Middle frontal gyrus (tissue), 1 donor: ENCODE measurements at regions not wholly inside any gene's neighbourhood (a gene's known extent, or its start where the extent isn't known, plus 50 kb on each side); places are given as distances from the start of the nearest gene placed in this dataset.

Source experiments
- DNase-seq: peaks from one replicate; pipeline ENCODE4 v3.0.0-alpha.2; 2015; ENCODE audit warnings: low spot score; ENCODE audit errors: extremely low spot score

- DNase-seq: no peak
These were observed 240.3 kb upstream of the NDST3 start for GRCh38 chr4:117793845-117794480.

DNA sequence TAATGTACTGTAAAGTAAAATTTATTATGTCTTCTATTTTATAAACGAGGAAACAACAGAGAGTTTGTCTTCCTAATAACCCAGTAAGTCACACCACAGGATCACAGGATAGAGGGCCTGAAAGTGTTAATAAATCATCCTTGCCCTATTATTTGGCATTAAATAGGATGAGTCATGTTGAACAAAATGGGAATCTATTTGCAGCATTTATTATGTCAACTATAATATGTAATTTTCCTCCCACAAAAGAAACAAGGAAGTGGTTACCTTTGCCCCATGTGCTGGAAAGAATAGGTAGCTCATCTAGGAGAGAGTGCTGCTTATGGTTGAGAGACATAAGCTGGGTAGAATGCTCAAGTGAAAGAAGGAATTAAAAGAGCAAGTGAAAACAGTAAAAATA is 237.6 kb upstream of the NDST3 start:
- DNase-seq: no peak

- DNase-seq: no peak
These were observed 233.7 kb upstream of the NDST3 start for GRCh38 chr4:117800636-117801035.

DNA sequence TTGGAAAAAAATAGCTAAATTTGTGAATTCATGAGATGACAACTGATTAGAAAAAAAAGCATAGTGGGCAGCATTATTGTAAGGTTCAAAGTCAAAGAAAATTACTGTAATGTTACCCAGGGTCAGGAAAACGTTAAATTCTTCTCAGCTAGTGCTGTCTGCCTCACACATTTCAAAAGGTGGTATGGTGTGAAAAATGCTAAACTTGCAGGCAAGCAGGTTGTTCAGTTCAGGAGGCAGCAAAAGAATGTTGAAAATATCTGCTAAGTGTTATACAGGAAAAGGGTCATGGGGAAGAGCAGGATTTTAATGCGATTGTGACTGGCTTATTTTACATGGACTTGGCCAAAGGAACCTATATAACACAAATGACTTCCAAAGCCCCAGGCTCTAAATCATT is 232.5 kb upstream of the NDST3 start:
- DNase-seq: no peak

- DNase-seq: no peak
These were observed 222.6 kb upstream of the NDST3 start for GRCh38 chr4:117811731-117812130.

DNA sequence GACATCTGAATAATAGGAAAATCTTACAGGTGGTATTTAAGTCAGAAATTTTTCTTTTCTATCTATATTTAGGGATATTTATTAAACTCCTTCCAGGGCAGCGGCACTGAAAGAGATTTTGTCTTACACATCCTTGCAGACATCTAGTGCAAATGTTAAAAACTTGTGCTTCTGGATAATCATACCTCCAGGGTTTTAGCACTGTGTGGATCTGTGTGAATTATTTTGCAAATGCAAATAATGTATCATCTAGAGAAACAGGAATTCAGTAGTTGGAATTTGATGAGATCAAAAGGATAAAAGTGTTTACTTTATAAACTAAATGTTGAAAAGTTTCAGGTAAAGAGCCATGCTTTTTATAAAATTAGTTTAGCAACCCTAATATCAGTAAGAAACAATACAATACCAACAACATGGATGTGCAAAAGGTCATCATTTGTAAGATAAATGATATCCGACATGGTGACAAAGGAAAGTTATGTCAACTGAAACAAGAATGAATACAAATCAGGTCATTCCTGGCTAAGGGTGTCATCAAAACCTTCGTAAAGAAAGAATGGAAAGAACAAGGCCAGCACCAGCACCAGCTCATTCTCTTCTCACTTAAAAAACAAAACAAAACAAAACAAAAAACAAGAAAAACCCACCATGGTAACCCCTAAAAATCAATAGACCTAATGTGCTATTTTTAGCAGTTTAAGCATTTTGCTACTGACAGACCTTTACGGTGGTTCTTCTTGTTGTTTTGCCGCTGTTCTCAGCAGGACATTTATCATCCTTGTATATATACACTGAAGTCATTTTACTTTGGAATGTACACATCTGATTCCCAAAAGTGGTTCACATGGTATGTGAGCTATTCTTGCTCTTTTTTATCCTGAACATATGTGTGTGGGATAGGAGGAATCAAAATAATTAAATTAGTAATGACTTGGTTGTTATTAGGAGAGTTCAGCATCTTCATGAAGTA is 219.7 kb upstream of the NDST3 start:
- DNase-seq: no peak

GRCh38 chr4:117817301-117817700 is 217.0 kb upstream of the NDST3 start:
- no peak for DNase-seq

GRCh38 chr4:117821834-117822233 is 212.5 kb upstream of the NDST3 start:
- no peak for DNase-seq

- no peak for DNase-seq
These were observed 210.9 kb upstream of the NDST3 start for GRCh38 chr4:117823388-117823787.

GRCh38 chr4:117825600-117825999 is 208.7 kb upstream of the NDST3 start:
- DNase-seq: no peak

GRCh38 chr4:117831060-117831683 is 203.1 kb upstream of the NDST3 start:
- no peak for DNase-seq

- DNase-seq: no peak
These were observed 198.7 kb upstream of the NDST3 start for GRCh38 chr4:117835566-117835965.

DNA sequence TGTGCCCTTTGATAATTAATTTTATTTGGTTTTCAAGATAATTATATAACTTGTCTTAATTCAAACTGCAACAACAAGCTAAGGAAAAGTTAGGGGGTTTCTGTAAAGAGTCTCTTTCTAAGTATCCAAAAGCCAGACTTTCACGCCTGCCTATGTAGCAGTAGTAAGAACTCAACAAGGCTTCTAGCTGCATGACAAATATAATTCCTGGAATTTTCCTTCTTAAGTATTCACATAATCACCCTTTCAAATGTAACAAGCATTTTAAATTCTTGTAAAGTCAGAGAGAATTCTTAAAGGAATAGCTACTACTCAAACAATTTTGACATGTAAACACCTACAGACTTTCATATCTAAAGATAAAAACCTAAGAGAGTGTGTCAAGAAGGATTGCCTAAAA is 189.7 kb upstream of the NDST3 start:
- DNase-seq: no peak

DNA sequence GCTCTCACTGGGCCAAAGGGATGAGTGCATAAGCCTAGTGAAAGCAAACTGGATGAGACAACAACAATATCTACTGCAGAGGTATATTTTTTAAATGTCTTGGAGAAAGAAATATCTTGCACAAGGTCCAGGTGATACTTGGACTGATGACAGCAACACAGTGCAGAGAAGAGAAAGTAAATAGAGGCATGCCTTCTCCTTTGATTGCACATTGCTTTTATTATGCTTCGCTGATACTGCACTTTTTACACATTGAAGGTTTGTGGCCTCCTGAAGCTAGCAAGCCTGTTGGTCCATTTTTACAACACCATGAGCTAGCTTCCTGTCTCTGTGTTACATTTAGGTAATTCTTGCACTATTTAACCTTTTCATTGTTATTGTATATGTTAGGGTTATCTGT is 189.0 kb upstream of the NDST3 start:
- DNase-seq: no peak

DNA sequence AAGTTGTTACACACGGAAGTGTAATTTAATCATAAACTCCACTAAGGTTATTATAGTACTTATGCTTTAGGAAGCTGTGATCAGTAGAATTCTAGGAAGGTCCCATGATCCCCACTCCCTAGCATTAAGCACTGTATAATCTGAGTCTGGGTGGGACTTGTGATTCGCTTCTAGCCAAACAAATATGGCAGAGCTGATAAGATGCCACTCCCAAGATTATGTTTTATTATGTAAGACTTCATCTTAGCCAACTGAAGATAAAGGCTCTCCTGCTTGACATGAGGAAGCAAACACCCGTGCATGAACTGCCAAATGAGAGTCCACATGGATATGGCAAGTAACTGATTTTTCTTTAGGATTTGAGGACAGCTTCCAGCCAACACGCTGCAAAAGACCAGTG is 186.4 kb upstream of the NDST3 start:
- DNase-seq: no peak

GRCh38 chr4:117868201-117868600 is 166.1 kb upstream of the NDST3 start:
- no peak for DNase-seq

- no peak for DNase-seq
These were observed 160.5 kb upstream of the NDST3 start for GRCh38 chr4:117873779-117874178.

GRCh38 chr4:117874216-117874615 is 160.1 kb upstream of the NDST3 start:
- DNase-seq: no peak

DNA sequence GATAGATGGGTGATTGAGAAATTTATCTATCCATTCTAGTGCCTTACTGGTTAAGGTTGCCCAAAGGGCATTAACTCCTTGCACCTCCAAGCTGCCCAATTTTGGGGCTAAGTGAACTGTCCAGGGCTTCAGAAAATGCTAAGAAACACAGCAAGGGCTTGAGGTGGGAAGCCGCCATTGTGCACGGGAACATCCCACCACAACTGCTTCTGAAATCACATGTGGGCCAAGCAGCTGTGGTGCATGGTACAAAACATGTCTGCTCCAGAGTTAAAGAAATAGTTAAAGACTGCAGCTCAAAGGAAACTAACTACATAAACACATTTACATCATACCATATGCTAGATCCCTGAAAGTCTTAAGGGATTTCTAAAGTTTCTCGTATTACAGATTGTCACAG is 144.3 kb upstream of the NDST3 start:
- DNase-seq: no peak

- no peak for DNase-seq
These were observed 141.1 kb upstream of the NDST3 start for GRCh38 chr4:117893207-117893606.

DNA sequence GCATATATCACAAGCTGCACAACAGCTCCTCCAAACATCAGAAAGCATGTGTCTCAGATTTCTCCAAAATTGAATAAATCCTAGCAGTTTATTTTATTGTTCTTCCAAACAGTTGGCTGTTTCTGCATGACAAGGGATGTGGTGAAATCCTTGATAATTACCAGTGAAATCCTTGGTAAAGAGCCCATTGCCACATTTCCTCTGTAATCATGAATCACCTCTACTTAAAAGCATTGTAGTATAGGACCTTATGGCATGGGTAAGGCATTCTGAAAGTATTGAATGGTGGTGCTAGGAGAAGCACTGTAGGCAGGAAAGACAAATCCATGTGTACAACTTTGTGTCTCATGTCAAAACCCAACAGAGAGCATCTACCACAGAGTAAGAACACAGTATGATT is 135.8 kb upstream of the NDST3 start:
- no peak for DNase-seq

- DNase-seq: no peak
These were observed 133.5 kb upstream of the NDST3 start for GRCh38 chr4:117900832-117901231.
